Peyer's patch (tissue), 4 donors: ENCODE measurements at regions not wholly inside any gene's neighbourhood (a gene's known extent, or its start where the extent isn't known, plus 50 kb on each side); places are given as distances from the start of the nearest gene placed in this dataset.

Experiments
- CTCF ChIP-seq, 6 experiments: fragments of 450-650 bp in 4 of 6; fragments of 200-600 bp in 2 of 6; sonication (generic) in 1 of 6; IDR thresholded peaks; one replicate each; pipeline ENCODE4 v1.5.1; 2017 to 2019; ENCODE audit warnings: antibody characterized with exemption in 6 of 6, mild to moderate bottlenecking in 3 of 6, moderate library complexity in 1 of 6
- POLR2A ChIP-seq, 2 donors: fragments of 450-650 bp; IDR thresholded peaks; one replicate each; pipeline ENCODE4 v1.5.1; 2017; ENCODE audit warnings: antibody characterized with exemption in 2 of 2, mild to moderate bottlenecking in 2 of 2, moderate library complexity in 2 of 2

- no peak for TF ChIP-seq CTCF (IDR thresholded peaks at IDR 0.05)
- TF ChIP-seq POLR2A (IDR thresholded peaks at IDR 0.05), result no peak
Measured at GRCh38 chr13:106836186-106836802, 268.4 kb upstream of the ARGLU1 start.
